ENCODE measurements at regions not wholly inside any gene's neighbourhood (a gene's known extent, or its start where the extent isn't known, plus 50 kb on each side); places are given as distances from the start of the nearest gene placed in this dataset.

DNA sequence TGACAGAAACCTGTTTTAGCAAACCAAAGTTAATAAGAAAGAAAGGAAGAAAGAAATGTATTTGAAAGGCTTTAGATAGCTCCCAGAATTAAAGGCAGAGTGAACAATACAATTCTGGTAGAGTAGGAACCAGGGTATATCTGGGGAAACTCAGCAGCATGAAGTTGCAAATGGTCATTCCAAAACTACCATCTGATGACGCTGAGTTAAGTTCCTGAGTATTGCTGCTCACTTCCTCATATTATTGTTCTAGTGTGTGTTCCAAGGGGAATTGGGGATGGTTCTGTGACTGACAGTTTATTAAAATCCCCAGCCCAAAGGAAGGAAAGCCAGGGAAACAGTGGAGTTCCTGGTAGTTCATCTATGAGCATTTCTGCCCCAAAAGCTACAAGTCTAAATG is 88.3 kb upstream of the FRMD4B start:
- Histone ChIP-seq H3K36me3 (replicated peaks in 1 of 2; ENCODE audit: control insufficient read depth in 1 of 2, insufficient read depth in 2 of 2, low read length in 1 of 2) (no peaks in the 10 kb centered on the region), H3K4me1 (ENCODE audit: control insufficient read depth in 1 of 2, insufficient read depth in 2 of 2, low read depth in 1 of 2, low read length in 1 of 2) (no peaks in the 10 kb centered on the region; a peak in 1 of 4 replicates), H3F3A (replicated peaks; ENCODE audit: insufficient read depth) (no peaks in the 10 kb centered on the region), H4K20me1 (ENCODE audit: insufficient read depth) (no peaks in the 10 kb centered on the region), H3K4me3 (ENCODE audit: low read depth in 2 of 2, low read length in 1 of 2) (no peak overlapping the region), H3K4me2 (no peak overlapping the region), H3K79me2 (ENCODE audit: insufficient read depth) (no peaks in the 10 kb centered on the region), H3K27me3 (ENCODE audit: insufficient read depth) (no peaks in the 10 kb centered on the region; the same call in 1 of the 2 replicates), H3K27ac (ENCODE audit: low read depth in 2 of 2, low read length in 1 of 2) (no peak overlapping the region), H3K9ac (no peak overlapping the region), H2AFZ (ENCODE audit: low read depth) (no peak overlapping the region), H3K9me3 (no peaks in the 10 kb centered on the region), H3K9me2 (no peaks in the 10 kb centered on the region)
- POLR2A ChIA-PET: no interaction called here
- CTCF ChIA-PET: no interaction called here
- TF ChIP-seq, protein P1, sequence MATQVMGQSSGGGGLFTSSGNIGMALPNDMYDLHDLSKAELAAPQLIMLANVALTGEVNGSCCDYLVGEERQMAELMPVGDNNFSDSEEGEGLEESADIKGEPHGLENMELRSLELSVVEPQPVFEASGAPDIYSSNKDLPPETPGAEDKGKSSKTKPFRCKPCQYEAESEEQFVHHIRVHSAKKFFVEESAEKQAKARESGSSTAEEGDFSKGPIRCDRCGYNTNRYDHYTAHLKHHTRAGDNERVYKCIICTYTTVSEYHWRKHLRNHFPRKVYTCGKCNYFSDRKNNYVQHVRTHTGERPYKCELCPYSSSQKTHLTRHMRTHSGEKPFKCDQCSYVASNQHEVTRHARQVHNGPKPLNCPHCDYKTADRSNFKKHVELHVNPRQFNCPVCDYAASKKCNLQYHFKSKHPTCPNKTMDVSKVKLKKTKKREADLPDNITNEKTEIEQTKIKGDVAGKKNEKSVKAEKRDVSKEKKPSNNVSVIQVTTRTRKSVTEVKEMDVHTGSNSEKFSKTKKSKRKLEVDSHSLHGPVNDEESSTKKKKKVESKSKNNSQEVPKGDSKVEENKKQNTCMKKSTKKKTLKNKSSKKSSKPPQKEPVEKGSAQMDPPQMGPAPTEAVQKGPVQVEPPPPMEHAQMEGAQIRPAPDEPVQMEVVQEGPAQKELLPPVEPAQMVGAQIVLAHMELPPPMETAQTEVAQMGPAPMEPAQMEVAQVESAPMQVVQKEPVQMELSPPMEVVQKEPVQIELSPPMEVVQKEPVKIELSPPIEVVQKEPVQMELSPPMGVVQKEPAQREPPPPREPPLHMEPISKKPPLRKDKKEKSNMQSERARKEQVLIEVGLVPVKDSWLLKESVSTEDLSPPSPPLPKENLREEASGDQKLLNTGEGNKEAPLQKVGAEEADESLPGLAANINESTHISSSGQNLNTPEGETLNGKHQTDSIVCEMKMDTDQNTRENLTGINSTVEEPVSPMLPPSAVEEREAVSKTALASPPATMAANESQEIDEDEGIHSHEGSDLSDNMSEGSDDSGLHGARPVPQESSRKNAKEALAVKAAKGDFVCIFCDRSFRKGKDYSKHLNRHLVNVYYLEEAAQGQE (IDR thresholded peaks at IDR 0.05; ENCODE audit: low read depth, low read length): no peak
- TF ChIP-seq, protein P2, sequence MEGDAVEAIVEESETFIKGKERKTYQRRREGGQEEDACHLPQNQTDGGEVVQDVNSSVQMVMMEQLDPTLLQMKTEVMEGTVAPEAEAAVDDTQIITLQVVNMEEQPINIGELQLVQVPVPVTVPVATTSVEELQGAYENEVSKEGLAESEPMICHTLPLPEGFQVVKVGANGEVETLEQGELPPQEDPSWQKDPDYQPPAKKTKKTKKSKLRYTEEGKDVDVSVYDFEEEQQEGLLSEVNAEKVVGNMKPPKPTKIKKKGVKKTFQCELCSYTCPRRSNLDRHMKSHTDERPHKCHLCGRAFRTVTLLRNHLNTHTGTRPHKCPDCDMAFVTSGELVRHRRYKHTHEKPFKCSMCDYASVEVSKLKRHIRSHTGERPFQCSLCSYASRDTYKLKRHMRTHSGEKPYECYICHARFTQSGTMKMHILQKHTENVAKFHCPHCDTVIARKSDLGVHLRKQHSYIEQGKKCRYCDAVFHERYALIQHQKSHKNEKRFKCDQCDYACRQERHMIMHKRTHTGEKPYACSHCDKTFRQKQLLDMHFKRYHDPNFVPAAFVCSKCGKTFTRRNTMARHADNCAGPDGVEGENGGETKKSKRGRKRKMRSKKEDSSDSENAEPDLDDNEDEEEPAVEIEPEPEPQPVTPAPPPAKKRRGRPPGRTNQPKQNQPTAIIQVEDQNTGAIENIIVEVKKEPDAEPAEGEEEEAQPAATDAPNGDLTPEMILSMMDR (IDR thresholded peaks at IDR 0.05): no peak
- TF ChIP-seq JUND (IDR thresholded peaks at IDR 0.05) (no peak), FOSL2 (IDR thresholded peaks at IDR 0.05; ENCODE audit: borderline replicate concordance, low read depth) (no peak), POLR2AphosphoS5 (IDR thresholded peaks at IDR 0.05; ENCODE audit: low read depth, low read length) (no peak), SMC3 (IDR thresholded peaks at IDR 0.05; ENCODE audit: low read depth, low read length) (no peak), RFX5 (IDR thresholded peaks at IDR 0.05; ENCODE audit: low read length) (no peak), TEAD4 (IDR thresholded peaks at IDR 0.05; ENCODE audit: borderline replicate concordance, insufficient read depth) (no peak), RXRA (IDR thresholded peaks at IDR 0.05; ENCODE audit: borderline replicate concordance, low read depth) (no peak), TAF1 (IDR thresholded peaks at IDR 0.05; ENCODE audit: borderline replicate concordance, low read depth, low read length) (no peak), EZH2phosphoT487 (IDR thresholded peaks at IDR 0.05; ENCODE audit: borderline replicate concordance, low read depth) (no peak)
- TF ChIP-seq, protein P3, sequence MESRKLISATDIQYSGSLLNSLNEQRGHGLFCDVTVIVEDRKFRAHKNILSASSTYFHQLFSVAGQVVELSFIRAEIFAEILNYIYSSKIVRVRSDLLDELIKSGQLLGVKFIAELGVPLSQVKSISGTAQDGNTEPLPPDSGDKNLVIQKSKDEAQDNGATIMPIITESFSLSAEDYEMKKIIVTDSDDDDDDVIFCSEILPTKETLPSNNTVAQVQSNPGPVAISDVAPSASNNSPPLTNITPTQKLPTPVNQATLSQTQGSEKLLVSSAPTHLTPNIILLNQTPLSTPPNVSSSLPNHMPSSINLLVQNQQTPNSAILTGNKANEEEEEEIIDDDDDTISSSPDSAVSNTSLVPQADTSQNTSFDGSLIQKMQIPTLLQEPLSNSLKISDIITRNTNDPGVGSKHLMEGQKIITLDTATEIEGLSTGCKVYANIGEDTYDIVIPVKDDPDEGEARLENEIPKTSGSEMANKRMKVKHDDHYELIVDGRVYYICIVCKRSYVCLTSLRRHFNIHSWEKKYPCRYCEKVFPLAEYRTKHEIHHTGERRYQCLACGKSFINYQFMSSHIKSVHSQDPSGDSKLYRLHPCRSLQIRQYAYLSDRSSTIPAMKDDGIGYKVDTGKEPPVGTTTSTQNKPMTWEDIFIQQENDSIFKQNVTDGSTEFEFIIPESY (IDR thresholded peaks at IDR 0.05; ENCODE audit: borderline replicate concordance, low read depth): no peak
- TF ChIP-seq, protein P4, sequence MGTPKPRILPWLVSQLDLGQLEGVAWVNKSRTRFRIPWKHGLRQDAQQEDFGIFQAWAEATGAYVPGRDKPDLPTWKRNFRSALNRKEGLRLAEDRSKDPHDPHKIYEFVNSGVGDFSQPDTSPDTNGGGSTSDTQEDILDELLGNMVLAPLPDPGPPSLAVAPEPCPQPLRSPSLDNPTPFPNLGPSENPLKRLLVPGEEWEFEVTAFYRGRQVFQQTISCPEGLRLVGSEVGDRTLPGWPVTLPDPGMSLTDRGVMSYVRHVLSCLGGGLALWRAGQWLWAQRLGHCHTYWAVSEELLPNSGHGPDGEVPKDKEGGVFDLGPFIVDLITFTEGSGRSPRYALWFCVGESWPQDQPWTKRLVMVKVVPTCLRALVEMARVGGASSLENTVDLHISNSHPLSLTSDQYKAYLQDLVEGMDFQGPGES (IDR thresholded peaks at IDR 0.05; ENCODE audit: low read depth, low read length): no peak
- TF ChIP-seq, protein P5, sequence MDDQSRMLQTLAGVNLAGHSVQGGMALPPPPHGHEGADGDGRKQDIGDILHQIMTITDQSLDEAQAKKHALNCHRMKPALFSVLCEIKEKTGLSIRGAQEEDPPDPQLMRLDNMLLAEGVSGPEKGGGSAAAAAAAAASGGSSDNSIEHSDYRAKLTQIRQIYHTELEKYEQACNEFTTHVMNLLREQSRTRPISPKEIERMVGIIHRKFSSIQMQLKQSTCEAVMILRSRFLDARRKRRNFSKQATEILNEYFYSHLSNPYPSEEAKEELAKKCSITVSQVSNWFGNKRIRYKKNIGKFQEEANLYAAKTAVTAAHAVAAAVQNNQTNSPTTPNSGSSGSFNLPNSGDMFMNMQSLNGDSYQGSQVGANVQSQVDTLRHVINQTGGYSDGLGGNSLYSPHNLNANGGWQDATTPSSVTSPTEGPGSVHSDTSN (IDR thresholded peaks at IDR 0.05): no peak
- 29% methylated on average over 1 of the region's 1 CpG for WGBS (ENCODE audit: low lambda C conversion rate)
- no peak for DNase-seq

All from SK-N-SH (cell line).